Stimulated activated CD4-positive, alpha-beta T cell treated with anti-CD3 and anti-CD28 coated beads, Interleukin-12 subunit alpha, Interleukin-12 subunit beta, amount 100 ng/mL, for 48 hours (primary cell): ENCODE measurements at regions not wholly inside any gene's neighbourhood (a gene's known extent, or its start where the extent isn't known, plus 50 kb on each side); places are given as distances from the start of the nearest gene placed in this dataset.
"Not testable (repeated sequence)": the region's sequence is repeated elsewhere in the genome, so short reads cannot be mapped to it uniquely, and the experiment has no call there.

Experiments
- DNase-seq, 3 donors: peaks; one replicate each; pipeline ENCODE4 v3.0.0-alpha.2; 2020; ENCODE audit warnings: low read depth in 2 of 3, low spot score in 1 of 3

DNA sequence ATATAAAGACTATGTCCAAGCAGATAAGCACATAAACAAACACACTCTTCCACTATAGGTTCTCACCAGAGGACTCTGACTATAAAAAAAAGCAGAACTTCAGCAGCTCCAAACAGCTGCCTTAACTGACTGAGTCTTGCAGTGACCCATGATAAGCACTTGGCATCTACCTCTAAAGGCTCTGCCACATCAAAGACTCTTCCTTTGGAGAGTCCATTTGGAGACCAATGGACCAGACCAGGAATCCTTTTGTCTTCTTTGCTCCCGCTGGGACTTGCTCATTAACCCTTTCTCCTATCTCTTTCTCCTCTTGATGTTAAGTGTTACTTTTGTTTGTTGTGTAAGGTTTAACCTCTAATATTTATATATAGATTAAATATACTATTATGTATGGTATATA is 424.1 kb downstream of the RSL24D1 start:
- no peak for DNase-seq

DNA sequence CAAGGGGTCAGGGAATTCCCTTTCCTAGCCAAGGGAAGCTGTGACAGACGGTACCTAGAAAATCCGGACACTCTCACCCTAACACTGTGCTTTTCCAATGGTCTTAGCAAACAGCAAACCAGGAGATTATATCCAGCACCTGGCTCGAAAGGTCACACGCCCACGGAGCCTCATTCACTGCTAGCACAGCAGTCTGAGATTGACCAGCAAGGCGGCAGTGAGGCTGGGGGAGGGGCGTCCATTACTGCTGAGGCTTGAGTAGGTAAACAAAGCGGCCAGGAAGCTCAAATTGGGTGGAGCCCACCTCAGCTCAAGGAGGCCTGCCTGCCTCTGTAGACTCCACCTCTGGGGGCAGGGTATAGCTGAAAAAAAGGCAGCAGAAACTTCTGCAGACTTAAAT is 447.3 kb downstream of the RSL24D1 start:
- DNase-seq: not testable (repeated sequence)

DNA sequence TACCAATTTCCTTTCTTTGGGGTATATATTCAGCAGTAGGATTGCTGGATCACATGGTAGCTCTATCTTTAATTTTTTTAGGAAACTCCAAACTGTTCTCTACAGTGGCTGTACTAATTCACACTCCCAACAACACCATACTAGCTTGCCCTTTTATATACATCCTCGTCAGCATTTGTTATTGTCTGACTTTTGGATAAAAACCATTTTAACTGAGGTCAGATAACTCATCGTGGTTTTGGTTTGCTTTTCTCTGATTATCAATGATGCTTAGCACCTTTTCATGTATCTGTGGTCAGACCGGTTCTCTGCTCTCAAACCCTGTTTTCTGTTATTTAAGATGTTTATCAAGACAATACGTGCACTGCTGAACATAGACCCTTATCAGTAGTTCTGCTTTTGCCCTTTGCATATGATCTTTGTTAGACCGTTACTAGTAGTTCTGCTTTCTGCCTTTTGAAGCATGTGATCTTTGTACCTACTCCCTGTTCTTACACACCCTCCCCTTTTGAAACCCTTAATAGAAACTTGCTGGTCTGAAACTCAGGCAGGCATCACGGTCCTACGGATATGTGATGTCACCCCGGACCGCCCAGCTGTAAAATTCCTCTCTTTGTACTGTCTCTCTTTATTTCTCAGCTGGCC is 474.3 kb downstream of the RSL24D1 start:
- no peak for DNase-seq

DNA sequence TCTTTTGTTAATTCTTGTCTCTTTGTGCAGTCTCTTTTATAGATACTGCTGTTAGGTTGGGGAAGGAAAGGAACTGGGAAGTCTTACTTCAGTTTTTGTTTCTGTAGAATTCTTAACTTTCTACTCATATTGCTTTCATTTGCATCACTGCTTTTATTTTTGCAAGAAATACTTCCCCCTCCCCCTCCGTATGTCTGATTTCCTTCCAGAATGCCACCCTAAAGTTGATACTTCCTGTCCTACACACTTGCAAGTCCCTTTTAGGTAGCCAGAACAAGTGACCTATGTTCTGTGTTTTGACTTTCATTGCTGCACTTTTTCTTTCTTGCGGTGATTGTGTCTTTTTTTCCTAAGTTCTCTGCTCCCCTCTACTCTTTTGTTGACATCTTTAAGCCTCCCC is 477.4 kb downstream of the RSL24D1 start:
- DNase-seq: no peak

DNA sequence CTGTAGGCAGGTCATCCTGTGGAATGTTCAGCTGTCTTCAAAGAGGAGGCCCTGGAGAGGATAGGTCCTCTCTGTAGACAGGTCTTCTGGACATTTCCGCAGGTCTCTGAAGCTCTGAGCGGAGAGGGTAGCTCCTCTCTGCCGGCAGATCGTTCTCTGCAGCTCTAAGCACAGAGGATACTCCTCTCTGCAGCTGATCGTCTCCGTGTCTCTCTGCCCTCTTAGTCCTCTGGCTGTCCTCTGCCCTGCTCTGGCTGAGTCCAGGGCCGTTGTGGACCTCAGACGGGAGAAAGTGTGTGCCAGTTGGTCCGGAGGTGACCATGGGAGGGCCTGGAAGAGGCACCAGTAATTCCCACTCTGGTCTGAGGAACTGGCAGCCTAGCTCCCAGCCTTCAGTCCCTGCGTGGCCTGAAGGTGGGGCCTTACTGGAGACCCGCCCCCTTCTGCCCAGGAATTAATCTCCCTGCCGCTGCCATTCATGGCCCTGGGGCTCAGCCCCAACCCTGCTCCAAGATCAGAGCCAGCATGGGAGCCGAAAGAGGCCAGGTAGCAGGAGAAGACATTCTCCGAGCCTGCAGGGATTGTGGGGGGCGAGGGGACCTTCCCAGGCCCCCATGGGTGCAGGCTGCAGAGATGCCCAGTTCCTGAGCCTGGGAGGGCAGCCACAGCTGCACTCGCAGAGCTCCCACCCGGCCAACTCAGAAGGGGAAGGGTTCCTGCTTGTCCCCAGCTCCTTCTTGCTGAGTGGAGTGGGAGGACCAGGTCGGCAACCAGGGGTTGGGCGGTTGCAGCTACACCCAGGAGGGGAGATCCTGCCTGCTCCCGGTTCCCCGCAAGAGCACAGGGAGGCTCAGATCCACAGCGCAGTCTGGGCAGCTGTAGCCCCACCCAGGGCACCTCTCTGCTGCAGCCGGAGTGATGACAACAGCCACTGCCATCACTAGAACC is 488.7 kb downstream of the RSL24D1 start:
- DNase-seq: no peak

DNA sequence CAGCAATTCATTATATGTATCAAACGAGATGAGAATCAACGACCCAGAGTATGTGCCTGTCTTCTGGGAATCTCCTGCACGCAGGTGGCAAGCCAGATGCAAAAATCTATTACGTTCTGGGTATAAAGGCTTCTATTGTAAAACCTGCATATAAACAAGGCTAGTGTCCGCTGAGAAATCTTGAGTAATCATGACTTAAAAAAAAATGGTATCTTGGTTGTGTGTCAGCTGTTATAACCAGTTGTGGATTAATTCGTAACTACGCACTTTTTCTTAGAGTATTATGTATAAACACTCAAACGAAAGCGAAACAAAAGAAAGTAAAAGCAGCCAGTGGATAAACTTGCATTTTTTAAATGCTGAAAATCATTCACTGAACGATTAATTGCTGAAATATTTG is 509.1 kb downstream of the RSL24D1 start:
- no peak for DNase-seq
